ENCODE measurements at regions not wholly inside any gene's neighbourhood (a gene's known extent, or its start where the extent isn't known, plus 50 kb on each side); places are given as distances from the start of the nearest gene placed in this dataset.

GRCh38 chr10:3516234-3516922 is 268.6 kb downstream of the KLF6 start:
- DNase-seq (ENCODE audit: low read depth), result no peak

- no peak for DNase-seq (ENCODE audit: low read depth)
These were observed 270.3 kb downstream of the KLF6 start for GRCh38 chr10:3514691-3515090.

- DNase-seq (ENCODE audit: low read depth), result no peak
These were observed 272.7 kb downstream of the KLF6 start for GRCh38 chr10:3512263-3512662.

GRCh38 chr10:3511483-3511882 is 273.5 kb downstream of the KLF6 start:
- no peak for DNase-seq (ENCODE audit: low read depth)

GRCh38 chr10:3510741-3511140 is 274.3 kb downstream of the KLF6 start:
- DNase-seq (ENCODE audit: low read depth), result no peak

GRCh38 chr10:3509355-3509754 is 275.7 kb downstream of the KLF6 start:
- DNase-seq (ENCODE audit: low read depth), result no peak

GRCh38 chr10:3503299-3503698 is 281.7 kb downstream of the KLF6 start:
- DNase-seq (ENCODE audit: low read depth), result no peak

GRCh38 chr10:3502673-3503072 is 282.3 kb downstream of the KLF6 start:
- DNase-seq (ENCODE audit: low read depth), result no peak

GRCh38 chr10:3500408-3500856 is 284.6 kb downstream of the KLF6 start:
- no peak for DNase-seq (ENCODE audit: low read depth)

- no peak for DNase-seq (ENCODE audit: low read depth)
These were observed 285.9 kb downstream of the KLF6 start for GRCh38 chr10:3499120-3499519.

- no peak for DNase-seq (ENCODE audit: low read depth)
These were observed 287.4 kb downstream of the KLF6 start for GRCh38 chr10:3497581-3497980.

- no peak for DNase-seq (ENCODE audit: low read depth)
These were observed 288.9 kb downstream of the KLF6 start for GRCh38 chr10:3496138-3496537.

GRCh38 chr10:3495281-3495680 is 289.7 kb downstream of the KLF6 start:
- no peak for DNase-seq (ENCODE audit: low read depth)

- no peak for DNase-seq (ENCODE audit: low read depth)
These were observed 290.2 kb downstream of the KLF6 start for GRCh38 chr10:3494838-3495230.

GRCh38 chr10:3494131-3494837 is 290.7 kb downstream of the KLF6 start:
- no peak for DNase-seq (ENCODE audit: low read depth)

GRCh38 chr10:3493621-3494020 is 291.4 kb downstream of the KLF6 start:
- no peak for DNase-seq (ENCODE audit: low read depth)

GRCh38 chr10:3491571-3491970 is 293.4 kb downstream of the KLF6 start:
- DNase-seq (ENCODE audit: low read depth), result no peak

- DNase-seq (ENCODE audit: low read depth), result no peak
These were observed 297.8 kb downstream of the KLF6 start for GRCh38 chr10:3487228-3487627.

GRCh38 chr10:3486346-3487065 is 298.5 kb downstream of the KLF6 start:
- no peak for DNase-seq (ENCODE audit: low read depth)

GRCh38 chr10:3485057-3485686 is 299.8 kb downstream of the KLF6 start:
- no peak for DNase-seq (ENCODE audit: low read depth)

- no peak for DNase-seq (ENCODE audit: low read depth)
These were observed 300.5 kb downstream of the KLF6 start for GRCh38 chr10:3484306-3485056.
